ENCODE measurements at regions not wholly inside any gene's neighbourhood (a gene's known extent, or its start where the extent isn't known, plus 50 kb on each side); places are given as distances from the start of the nearest gene placed in this dataset.

- no peak for DNase-seq (ENCODE audit: low spot score)
These were observed 298.1 kb upstream of the TMPO start for GRCh38 chr12:98217257-98217656.

GRCh38 chr12:98220636-98221035 lies 294.8 kb upstream of the TMPO start:
- no peak for DNase-seq (ENCODE audit: low spot score)

- DNase-seq (ENCODE audit: low spot score), result no peak
These were observed 294.1 kb upstream of the TMPO start for GRCh38 chr12:98221243-98221808.

GRCh38 chr12:98222135-98222534 lies 293.3 kb upstream of the TMPO start:
- no peak for DNase-seq (ENCODE audit: low spot score)

- no peak for DNase-seq (ENCODE audit: low spot score)
These were observed 290.7 kb upstream of the TMPO start for GRCh38 chr12:98224584-98225221.

- DNase-seq (ENCODE audit: low spot score), result peak; percentile 16
These were observed 288.2 kb upstream of the TMPO start for GRCh38 chr12:98227162-98227561.

GRCh38 chr12:98228683-98229539 lies 286.5 kb upstream of the TMPO start:
- DNase-seq (ENCODE audit: low spot score), result no peak

GRCh38 chr12:98229540-98229924 lies 285.9 kb upstream of the TMPO start:
- no peak for DNase-seq (ENCODE audit: low spot score)

GRCh38 chr12:98232753-98233390 lies 282.5 kb upstream of the TMPO start:
- no peak for DNase-seq (ENCODE audit: low spot score)

GRCh38 chr12:98235301-98235700 lies 280.1 kb upstream of the TMPO start:
- no peak for DNase-seq (ENCODE audit: low spot score)

- peak; percentile 31 for DNase-seq (ENCODE audit: low spot score)
These were observed 276.8 kb upstream of the TMPO start for GRCh38 chr12:98238515-98239130.

GRCh38 chr12:98243190-98243589 lies 272.2 kb upstream of the TMPO start:
- DNase-seq (ENCODE audit: low spot score), result no peak

- no peak for DNase-seq (ENCODE audit: low spot score)
These were observed 271.3 kb upstream of the TMPO start for GRCh38 chr12:98244136-98244535.

GRCh38 chr12:98253207-98254037 lies 262.0 kb upstream of the TMPO start:
- no peak for DNase-seq (ENCODE audit: low spot score)

GRCh38 chr12:98256830-98257229 lies 258.6 kb upstream of the TMPO start:
- DNase-seq (ENCODE audit: low spot score), result no peak

GRCh38 chr12:98259693-98260092 lies 255.7 kb upstream of the TMPO start:
- DNase-seq (ENCODE audit: low spot score), result no peak

- no peak for DNase-seq (ENCODE audit: low spot score)
These were observed 255.1 kb upstream of the TMPO start for GRCh38 chr12:98260276-98260675.

GRCh38 chr12:98262902-98263301 lies 252.5 kb upstream of the TMPO start:
- no peak for DNase-seq (ENCODE audit: low spot score)

GRCh38 chr12:98274430-98275130 lies 240.8 kb upstream of the TMPO start:
- DNase-seq (ENCODE audit: low spot score), result peak; percentile 38

- DNase-seq (ENCODE audit: low spot score), result no peak
These were observed 240.3 kb upstream of the TMPO start for GRCh38 chr12:98275131-98275475.

- DNase-seq (ENCODE audit: low spot score), result no peak
These were observed 235.2 kb upstream of the TMPO start for GRCh38 chr12:98280152-98280551.

All from kidney capillary endothelial cell (primary cell).